Peyer's patch (tissue), 4 donors: ENCODE measurements at regions not wholly inside any gene's neighbourhood (a gene's known extent, or its start where the extent isn't known, plus 50 kb on each side); places are given as distances from the start of the nearest gene placed in this dataset.

Experiments
- POLR2A ChIP-seq, 2 donors: fragments of 450-650 bp; IDR thresholded peaks; one replicate each; pipeline ENCODE4 v1.5.1; 2017; ENCODE audit warnings: antibody characterized with exemption in 2 of 2, mild to moderate bottlenecking in 2 of 2, moderate library complexity in 2 of 2
- TF ChIP-seq, protein P1 (sequence below), 6 experiments: fragments of 450-650 bp in 4 of 6; fragments of 200-600 bp in 2 of 6; sonication (generic) in 1 of 6; IDR thresholded peaks; one replicate each; pipeline ENCODE4 v1.5.1; 2017 to 2019; ENCODE audit warnings: antibody characterized with exemption in 6 of 6, mild to moderate bottlenecking in 3 of 6, moderate library complexity in 1 of 6

DNA sequence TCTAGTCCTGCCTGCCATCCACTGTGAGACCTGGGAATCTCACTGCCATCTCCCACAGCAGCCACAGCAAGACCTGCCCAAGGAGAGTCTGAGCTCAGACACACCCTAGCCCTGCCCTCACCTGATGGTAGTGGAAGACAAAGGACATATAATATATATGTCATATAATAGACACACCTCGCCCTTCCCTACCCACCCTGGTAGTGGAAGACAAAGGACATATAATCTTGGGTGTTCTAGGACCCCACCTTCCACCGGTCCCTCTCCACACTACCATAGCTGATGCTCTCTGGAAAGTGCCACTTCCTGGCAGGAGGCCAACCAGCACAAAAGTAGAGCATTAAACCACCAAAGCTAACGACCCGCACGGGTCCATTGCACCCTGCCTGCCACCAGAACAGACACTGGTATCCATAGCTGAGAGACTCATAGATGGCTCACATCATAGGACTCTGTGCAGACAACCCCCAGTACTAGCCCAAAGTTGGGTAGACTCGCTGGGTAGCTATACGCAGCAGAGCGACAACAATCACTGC is 545.6 kb downstream of the CAAP1 start:
- TF ChIP-seq, protein P1, sequence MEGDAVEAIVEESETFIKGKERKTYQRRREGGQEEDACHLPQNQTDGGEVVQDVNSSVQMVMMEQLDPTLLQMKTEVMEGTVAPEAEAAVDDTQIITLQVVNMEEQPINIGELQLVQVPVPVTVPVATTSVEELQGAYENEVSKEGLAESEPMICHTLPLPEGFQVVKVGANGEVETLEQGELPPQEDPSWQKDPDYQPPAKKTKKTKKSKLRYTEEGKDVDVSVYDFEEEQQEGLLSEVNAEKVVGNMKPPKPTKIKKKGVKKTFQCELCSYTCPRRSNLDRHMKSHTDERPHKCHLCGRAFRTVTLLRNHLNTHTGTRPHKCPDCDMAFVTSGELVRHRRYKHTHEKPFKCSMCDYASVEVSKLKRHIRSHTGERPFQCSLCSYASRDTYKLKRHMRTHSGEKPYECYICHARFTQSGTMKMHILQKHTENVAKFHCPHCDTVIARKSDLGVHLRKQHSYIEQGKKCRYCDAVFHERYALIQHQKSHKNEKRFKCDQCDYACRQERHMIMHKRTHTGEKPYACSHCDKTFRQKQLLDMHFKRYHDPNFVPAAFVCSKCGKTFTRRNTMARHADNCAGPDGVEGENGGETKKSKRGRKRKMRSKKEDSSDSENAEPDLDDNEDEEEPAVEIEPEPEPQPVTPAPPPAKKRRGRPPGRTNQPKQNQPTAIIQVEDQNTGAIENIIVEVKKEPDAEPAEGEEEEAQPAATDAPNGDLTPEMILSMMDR (IDR thresholded peaks at IDR 0.05) = no peak
- TF ChIP-seq POLR2A (IDR thresholded peaks at IDR 0.05) = no peak
